ENCODE measurements at regions not wholly inside any gene's neighbourhood (a gene's known extent, or its start where the extent isn't known, plus 50 kb on each side); places are given as distances from the start of the nearest gene placed in this dataset.

DNA sequence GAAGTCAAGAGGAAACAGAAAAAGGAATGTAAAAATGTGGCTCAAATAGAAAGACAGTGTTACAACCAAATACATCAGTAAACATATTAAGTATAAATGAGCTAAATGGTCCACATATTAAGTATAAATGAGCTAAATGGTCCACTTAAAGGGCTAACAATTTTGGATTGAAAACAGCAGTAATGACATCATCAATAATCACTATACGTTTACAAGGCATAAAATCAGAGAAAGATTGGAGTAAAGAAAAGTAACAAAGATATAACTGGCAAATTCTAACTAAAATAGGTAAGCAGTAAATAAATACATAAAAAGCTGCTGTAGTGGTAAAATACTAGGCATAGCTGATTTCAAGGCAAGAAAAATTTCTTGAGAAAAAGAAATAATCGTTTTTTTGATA is 1298.4 kb upstream of the CELF2 start:
- Histone ChIP-seq H3K9ac (ENCODE audit: low read length in 2 of 2) (no peak overlapping the region), H3K9me3 (ENCODE audit: control insufficient read depth in 2 of 2, low read length in 2 of 2) (no peaks in the 10 kb centered on the region), H3K36me3 (ENCODE audit: control insufficient read depth in 2 of 2, insufficient read depth in 2 of 2, low read length in 2 of 2) (no peaks in the 10 kb centered on the region), H3K4me1 (ENCODE audit: control insufficient read depth, insufficient read depth, low read length) (no peaks in the 10 kb centered on the region), H3K27ac (ENCODE audit: low read length) (no peak overlapping the region), H3K27me3 (ENCODE audit: control insufficient read depth in 1 of 2, insufficient read depth in 2 of 2, low read length in 2 of 2) (no peaks in the 10 kb centered on the region), H3K4me3 (ENCODE audit: low read length in 2 of 2) (no peak overlapping the region)

DNA sequence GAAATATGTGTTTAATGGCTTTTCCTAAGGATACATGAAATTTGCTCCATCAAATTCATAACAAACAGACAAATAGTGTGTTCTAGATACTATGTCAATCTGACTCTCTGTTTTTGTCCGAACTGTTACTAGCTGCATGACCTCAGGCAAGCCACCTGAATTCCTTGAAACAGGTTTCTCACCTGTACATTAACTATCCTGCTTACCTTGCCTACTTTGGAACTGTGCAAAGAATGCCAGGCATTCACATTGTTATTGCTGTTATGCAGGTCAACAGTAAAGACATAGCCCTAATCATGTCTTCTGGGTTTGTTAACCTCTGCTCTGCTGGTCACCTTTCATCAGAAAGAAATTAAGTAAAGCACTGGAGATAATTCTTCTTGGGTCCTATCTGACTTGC is 1283.9 kb upstream of the CELF2 start:
- Histone ChIP-seq H3K4me3 (ENCODE audit: low read length in 2 of 2) (no peak overlapping the region), H3K9ac (ENCODE audit: low read length in 2 of 2) (no peak overlapping the region), H3K9me3 (ENCODE audit: control insufficient read depth in 2 of 2, low read length in 2 of 2) (no peaks in the 10 kb centered on the region), H3K27ac (ENCODE audit: low read length) (no peak overlapping the region), H3K36me3 (ENCODE audit: control insufficient read depth in 2 of 2, insufficient read depth in 2 of 2, low read length in 2 of 2) (no peaks in the 10 kb centered on the region), H3K27me3 (ENCODE audit: control insufficient read depth in 1 of 2, insufficient read depth in 2 of 2, low read length in 2 of 2) (no peaks in the 10 kb centered on the region), H3K4me1 (ENCODE audit: control insufficient read depth, insufficient read depth, low read length) (no peaks in the 10 kb centered on the region)

DNA sequence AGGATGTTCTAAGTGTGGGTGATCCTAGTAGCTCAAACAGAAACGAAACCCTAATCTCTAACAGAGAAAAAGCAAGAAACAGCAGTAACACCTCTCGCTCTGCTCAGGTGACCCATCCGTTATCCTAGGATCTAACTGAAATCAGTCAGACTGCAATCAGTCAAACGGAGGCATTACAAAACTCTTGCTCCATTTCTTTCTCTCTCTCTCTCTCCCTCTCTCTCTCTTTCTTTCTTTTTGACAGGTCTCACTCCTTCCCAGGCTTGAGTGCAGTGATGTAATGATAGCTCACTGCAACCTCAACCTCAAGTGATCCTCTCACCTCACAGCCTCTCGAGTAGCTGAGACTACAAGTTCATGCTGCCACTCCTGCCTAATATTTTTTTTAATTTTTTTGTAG is 1283.5 kb upstream of the CELF2 start:
- no peaks in the 10 kb centered on the region for H3K4me1 ChIP-seq (ENCODE audit: control insufficient read depth, insufficient read depth, low read length)
- H3K36me3 ChIP-seq (ENCODE audit: control insufficient read depth in 2 of 2, insufficient read depth in 2 of 2, low read length in 2 of 2): no peaks in the 10 kb centered on the region
- no peak overlapping the region for H3K27ac ChIP-seq (ENCODE audit: low read length)
- H3K9ac ChIP-seq (ENCODE audit: low read length in 2 of 2): no peak overlapping the region
- no peak overlapping the region for H3K4me3 ChIP-seq (ENCODE audit: low read length in 2 of 2)
- H3K9me3 ChIP-seq (ENCODE audit: control insufficient read depth in 2 of 2, low read length in 2 of 2): no peaks in the 10 kb centered on the region
- H3K27me3 ChIP-seq (ENCODE audit: control insufficient read depth in 1 of 2, insufficient read depth in 2 of 2, low read length in 2 of 2): no peaks in the 10 kb centered on the region

DNA sequence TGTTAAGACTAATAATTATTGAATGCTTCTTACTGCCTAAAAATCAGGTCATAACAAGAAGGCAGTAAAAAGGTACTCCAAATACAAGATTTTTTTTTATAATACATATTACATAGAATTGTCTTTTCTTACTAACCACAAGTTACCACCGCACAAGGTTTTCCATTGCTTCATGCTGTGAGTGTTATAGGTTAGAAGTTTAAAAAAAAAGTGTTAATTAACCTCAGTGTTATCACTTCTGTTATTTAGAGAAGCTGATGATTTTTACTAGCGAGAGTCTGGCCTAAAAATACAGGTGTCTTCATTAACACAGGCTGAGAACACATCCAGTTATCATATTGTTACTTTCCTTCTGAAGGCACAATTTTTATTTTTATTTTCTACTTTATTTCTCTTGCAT is 1281.9 kb upstream of the CELF2 start:
- H3K4me3 ChIP-seq (ENCODE audit: low read length in 2 of 2): no peak overlapping the region
- H3K36me3 ChIP-seq (ENCODE audit: control insufficient read depth in 2 of 2, insufficient read depth in 2 of 2, low read length in 2 of 2): no peaks in the 10 kb centered on the region
- H3K9ac ChIP-seq (ENCODE audit: low read length in 2 of 2): no peak overlapping the region
- H3K27ac ChIP-seq (ENCODE audit: low read length): no peak overlapping the region
- H3K9me3 ChIP-seq (ENCODE audit: control insufficient read depth in 2 of 2, low read length in 2 of 2): no peaks in the 10 kb centered on the region
- H3K27me3 ChIP-seq (ENCODE audit: control insufficient read depth in 1 of 2, insufficient read depth in 2 of 2, low read length in 2 of 2): no peaks in the 10 kb centered on the region
- no peaks in the 10 kb centered on the region for H3K4me1 ChIP-seq (ENCODE audit: control insufficient read depth, insufficient read depth, low read length)

DNA sequence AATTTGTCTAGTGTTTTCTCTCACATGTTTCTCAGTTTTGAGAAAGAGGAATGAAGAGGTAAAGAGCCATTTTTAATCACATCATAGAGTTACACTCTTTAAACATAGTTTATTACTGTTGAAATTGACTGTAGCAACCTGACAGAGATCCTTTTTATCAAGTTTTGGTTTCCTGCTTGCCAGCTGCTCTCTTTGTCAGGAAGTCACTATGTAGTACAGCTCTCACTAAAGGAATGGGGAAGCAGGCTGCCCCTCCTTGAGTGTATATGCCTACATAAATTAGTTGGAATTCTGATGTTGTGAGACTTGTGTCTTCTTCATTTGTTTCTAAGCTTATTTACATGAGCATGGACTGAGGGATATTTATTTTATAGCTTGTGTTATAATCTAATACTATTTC is 1274.0 kb upstream of the CELF2 start:
- Histone ChIP-seq H3K27ac (ENCODE audit: low read length) (no peak overlapping the region), H3K9ac (ENCODE audit: low read length in 2 of 2) (no peak overlapping the region), H3K9me3 (ENCODE audit: control insufficient read depth in 2 of 2, low read length in 2 of 2) (peaks cover 0 to 7% of the 10 kb centered on the region in 2 donors), H3K4me3 (ENCODE audit: low read length in 2 of 2) (no peak overlapping the region), H3K27me3 (ENCODE audit: control insufficient read depth in 1 of 2, insufficient read depth in 2 of 2, low read length in 2 of 2) (no peaks in the 10 kb centered on the region), H3K4me1 (ENCODE audit: control insufficient read depth, insufficient read depth, low read length) (no peaks in the 10 kb centered on the region), H3K36me3 (ENCODE audit: control insufficient read depth in 2 of 2, insufficient read depth in 2 of 2, low read length in 2 of 2) (no peaks in the 10 kb centered on the region)

GRCh38 chr10:9745158-9745557 is 1272.5 kb upstream of the CELF2 start:
- Histone ChIP-seq H3K9me3 (ENCODE audit: control insufficient read depth in 2 of 2, low read length in 2 of 2) (peaks cover 0 to 7% of the 10 kb centered on the region in 2 donors), H3K4me1 (ENCODE audit: control insufficient read depth, insufficient read depth, low read length) (no peaks in the 10 kb centered on the region), H3K4me3 (ENCODE audit: low read length in 2 of 2) (no peak overlapping the region), H3K9ac (ENCODE audit: low read length in 2 of 2) (no peak overlapping the region), H3K27me3 (ENCODE audit: control insufficient read depth in 1 of 2, insufficient read depth in 2 of 2, low read length in 2 of 2) (no peaks in the 10 kb centered on the region), H3K36me3 (ENCODE audit: control insufficient read depth in 2 of 2, insufficient read depth in 2 of 2, low read length in 2 of 2) (no peaks in the 10 kb centered on the region), H3K27ac (ENCODE audit: low read length) (no peak overlapping the region)

GRCh38 chr10:9757176-9757575 is 1260.5 kb upstream of the CELF2 start:
- Histone ChIP-seq H3K27me3 (ENCODE audit: control insufficient read depth in 1 of 2, insufficient read depth in 2 of 2, low read length in 2 of 2) (no peaks in the 10 kb centered on the region), H3K9ac (ENCODE audit: low read length in 2 of 2) (no peak overlapping the region), H3K36me3 (ENCODE audit: control insufficient read depth in 2 of 2, insufficient read depth in 2 of 2, low read length in 2 of 2) (no peaks in the 10 kb centered on the region), H3K27ac (ENCODE audit: low read length) (no peak overlapping the region), H3K9me3 (ENCODE audit: control insufficient read depth in 2 of 2, low read length in 2 of 2) (peaks cover 3 to 5% of the 10 kb centered on the region in 2 donors), H3K4me1 (ENCODE audit: control insufficient read depth, insufficient read depth, low read length) (no peaks in the 10 kb centered on the region), H3K4me3 (ENCODE audit: low read length in 2 of 2) (no peak overlapping the region)

DNA sequence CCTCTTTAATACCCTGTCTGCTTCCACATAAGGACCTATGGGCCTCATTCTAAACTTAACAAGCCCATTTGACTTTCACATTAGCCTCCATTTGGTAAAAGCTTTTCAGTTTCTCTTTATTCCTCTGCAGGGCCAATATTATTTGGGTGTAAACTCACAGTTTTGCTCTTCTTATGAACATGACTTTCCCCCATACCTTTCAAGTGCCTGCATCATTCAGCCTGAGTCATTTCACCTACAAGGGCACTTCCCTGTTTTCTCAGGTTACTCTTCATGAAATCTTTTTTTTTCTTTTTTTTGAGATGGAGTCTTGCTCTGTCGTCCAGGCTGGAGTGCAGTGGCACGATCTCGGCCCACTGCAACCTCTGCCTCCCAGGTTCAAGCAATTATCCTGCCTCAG is 1258.1 kb upstream of the CELF2 start:
- peaks cover 3 to 5% of the 10 kb centered on the region in 2 donors for H3K9me3 ChIP-seq (ENCODE audit: control insufficient read depth in 2 of 2, low read length in 2 of 2)
- H3K9ac ChIP-seq (ENCODE audit: low read length in 2 of 2): no peak overlapping the region
- no peaks in the 10 kb centered on the region for H3K4me1 ChIP-seq (ENCODE audit: control insufficient read depth, insufficient read depth, low read length)
- H3K27me3 ChIP-seq (ENCODE audit: control insufficient read depth in 1 of 2, insufficient read depth in 2 of 2, low read length in 2 of 2): no peaks in the 10 kb centered on the region
- H3K36me3 ChIP-seq (ENCODE audit: control insufficient read depth in 2 of 2, insufficient read depth in 2 of 2, low read length in 2 of 2): no peaks in the 10 kb centered on the region
- H3K27ac ChIP-seq (ENCODE audit: low read length): no peak overlapping the region
- no peak overlapping the region for H3K4me3 ChIP-seq (ENCODE audit: low read length in 2 of 2)

GRCh38 chr10:9762966-9763656 is 1254.6 kb upstream of the CELF2 start:
- H3K4me1 ChIP-seq (ENCODE audit: control insufficient read depth, insufficient read depth, low read length): no peaks in the 10 kb centered on the region
- H3K27ac ChIP-seq (ENCODE audit: low read length): no peak overlapping the region
- no peaks in the 10 kb centered on the region for H3K36me3 ChIP-seq (ENCODE audit: control insufficient read depth in 2 of 2, insufficient read depth in 2 of 2, low read length in 2 of 2)
- H3K4me3 ChIP-seq (ENCODE audit: low read length in 2 of 2): no peak overlapping the region
- H3K9ac ChIP-seq (ENCODE audit: low read length in 2 of 2): no peak overlapping the region
- H3K9me3 ChIP-seq (ENCODE audit: control insufficient read depth in 2 of 2, low read length in 2 of 2): peaks cover 0 to 5% of the 10 kb centered on the region in 2 donors
- H3K27me3 ChIP-seq (ENCODE audit: control insufficient read depth in 1 of 2, insufficient read depth in 2 of 2, low read length in 2 of 2): no peaks in the 10 kb centered on the region

GRCh38 chr10:9766762-9767161 is 1250.9 kb upstream of the CELF2 start:
- Histone ChIP-seq H3K4me1 (ENCODE audit: control insufficient read depth, insufficient read depth, low read length) (no peaks in the 10 kb centered on the region), H3K4me3 (ENCODE audit: low read length in 2 of 2) (no peak overlapping the region), H3K36me3 (ENCODE audit: control insufficient read depth in 2 of 2, insufficient read depth in 2 of 2, low read length in 2 of 2) (no peaks in the 10 kb centered on the region), H3K9me3 (ENCODE audit: control insufficient read depth in 2 of 2, low read length in 2 of 2) (no peaks in the 10 kb centered on the region), H3K27me3 (ENCODE audit: control insufficient read depth in 1 of 2, insufficient read depth in 2 of 2, low read length in 2 of 2) (no peaks in the 10 kb centered on the region), H3K27ac (ENCODE audit: low read length) (no peak overlapping the region), H3K9ac (ENCODE audit: low read length in 2 of 2) (no peak overlapping the region)

DNA sequence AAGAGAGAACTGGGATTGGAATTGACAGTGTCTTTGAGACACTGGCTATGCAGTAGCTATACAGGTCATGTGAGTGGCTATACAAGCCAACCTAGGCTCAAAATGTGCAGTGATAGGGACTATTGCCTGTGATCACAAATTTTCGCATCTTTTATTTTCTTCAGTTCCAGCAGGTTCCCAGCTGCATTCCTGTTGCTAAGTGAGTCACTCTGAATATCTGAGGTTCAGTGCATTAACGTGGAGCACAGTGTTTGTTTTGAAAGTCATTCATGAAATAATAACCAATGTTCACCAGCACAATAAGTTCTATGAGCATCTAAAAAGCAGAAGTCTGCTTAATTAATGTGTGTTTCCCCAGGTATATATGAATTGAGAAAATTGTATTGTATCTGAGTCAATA is 1236.0 kb upstream of the CELF2 start:
- Histone ChIP-seq H3K9ac (ENCODE audit: low read length in 2 of 2) (no peak overlapping the region), H3K27ac (ENCODE audit: low read length) (no peak overlapping the region), H3K36me3 (ENCODE audit: control insufficient read depth in 2 of 2, insufficient read depth in 2 of 2, low read length in 2 of 2) (no peaks in the 10 kb centered on the region), H3K27me3 (ENCODE audit: control insufficient read depth in 1 of 2, insufficient read depth in 2 of 2, low read length in 2 of 2) (no peaks in the 10 kb centered on the region), H3K9me3 (ENCODE audit: control insufficient read depth in 2 of 2, low read length in 2 of 2) (no peaks in the 10 kb centered on the region), H3K4me3 (ENCODE audit: low read length in 2 of 2) (no peak overlapping the region), H3K4me1 (ENCODE audit: control insufficient read depth, insufficient read depth, low read length) (no peaks in the 10 kb centered on the region)
